NT2/D1 (cell line): ENCODE measurements at regions not wholly inside any gene's neighbourhood (a gene's known extent, or its start where the extent isn't known, plus 50 kb on each side); places are given as distances from the start of the nearest gene placed in this dataset.

Source experiments
- SUZ12 ChIP-seq: IDR thresholded peaks from 2 replicates; pipeline ENCODE4 v1.6.1; 2011; ENCODE audit not compliant: insufficient read length, insufficient read depth; ENCODE audit errors: extremely low read depth
- YY1 ChIP-seq: IDR thresholded peaks from 2 replicates; pipeline ENCODE4 v1.6.1; 2011; ENCODE audit not compliant: insufficient read length, insufficient read depth
- ZNF274 ChIP-seq: IDR thresholded peaks from 2 replicates; pipeline ENCODE4 v1.6.1; 2011; ENCODE audit warnings: mild to moderate bottlenecking, low read depth, low read length

DNA sequence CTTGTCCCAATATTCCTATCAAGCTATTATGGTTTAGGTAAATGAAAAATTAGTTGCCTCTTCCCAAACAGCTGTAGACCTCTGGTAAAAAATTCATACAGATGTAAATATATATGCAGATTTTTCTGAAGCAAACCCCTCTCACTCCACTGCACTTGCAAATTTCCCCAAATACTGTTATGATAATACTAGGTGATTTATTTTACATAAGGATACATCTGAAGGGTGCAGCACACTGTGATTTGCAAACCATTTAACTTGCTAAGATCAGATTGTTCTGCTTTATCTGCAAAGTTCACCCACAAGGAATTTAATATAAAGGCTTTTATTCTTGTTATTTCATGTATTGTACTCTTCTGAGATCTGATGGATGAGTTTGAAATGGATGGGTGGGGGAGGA lies 177.0 kb downstream of the GPAT3 start:
- TF ChIP-seq YY1: no peak
- TF ChIP-seq SUZ12: no peak
- no peak for TF ChIP-seq ZNF274
